ENCODE measurements at regions not wholly inside any gene's neighbourhood (a gene's known extent, or its start where the extent isn't known, plus 50 kb on each side); places are given as distances from the start of the nearest gene placed in this dataset.
A peak's percentile ranks its signal among the peaks of the same experiment; 100 is the strongest.

DNA sequence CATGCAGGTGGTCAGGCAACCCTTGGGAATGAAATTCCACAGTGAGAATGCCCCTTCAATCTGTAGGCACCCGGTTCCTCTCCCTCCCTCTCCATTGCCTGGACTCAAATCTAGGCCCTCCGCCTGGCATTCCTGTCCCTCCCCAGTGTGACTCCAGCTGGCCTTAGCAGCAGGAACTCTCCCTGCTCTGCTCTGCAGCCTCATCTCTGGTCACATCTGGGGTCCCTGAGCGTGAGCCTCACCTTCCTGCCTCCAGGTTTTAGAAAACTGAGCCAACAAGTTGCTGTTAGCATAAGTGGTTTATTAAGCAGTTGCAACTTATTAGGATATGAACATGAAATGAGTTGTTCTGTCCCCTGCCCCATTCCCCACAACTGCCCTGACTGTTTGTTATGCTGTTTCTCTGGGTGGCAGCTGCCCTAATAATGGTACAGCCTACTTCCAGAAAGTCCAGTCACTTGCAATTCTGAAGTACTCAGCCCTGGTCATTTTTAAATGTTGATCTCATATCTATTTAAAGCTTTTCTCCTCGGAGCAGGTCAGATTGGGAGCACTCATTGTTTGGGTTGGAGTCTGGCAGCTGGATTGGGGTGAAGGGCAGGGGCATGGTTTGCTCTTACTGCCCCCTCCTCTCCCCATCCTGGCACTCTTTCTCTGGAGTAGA lies 63.0 kb upstream of the ANKRD34C start:
- Histone ChIP-seq H3K9me2 (replicated peaks; ENCODE audit: insufficient read depth) (no peaks in the 10 kb centered on the region), H3K4me3 (no peak overlapping the region), H3K27me3 (peaks cover 8% of the 10 kb centered on the region), H3K36me3 (replicated peaks; ENCODE audit: insufficient read depth, low read depth) (no peaks in the 10 kb centered on the region), H3K27ac (no peak overlapping the region), H2AFZ (no peak overlapping the region), H3K79me2 (no peaks in the 10 kb centered on the region), H4K20me1 (ENCODE audit: insufficient read depth, poor library complexity, severe bottlenecking) (no peaks in the 10 kb centered on the region), H3K4me2 (no peak overlapping the region), H3K9me3 (ENCODE audit: low read depth) (no peaks in the 10 kb centered on the region), H3K4me1 (ENCODE audit: insufficient read depth) (no peaks in the 10 kb centered on the region)
- TF ChIP-seq EZH2 (IDR thresholded peaks at IDR 0.05; ENCODE audit: borderline replicate concordance), result no peak
- TF ChIP-seq EZH2phosphoT487 (IDR thresholded peaks at IDR 0.05; ENCODE audit: low read depth, severe bottlenecking, unreplicated experiment), result no peak
- TF ChIP-seq, protein P1, sequence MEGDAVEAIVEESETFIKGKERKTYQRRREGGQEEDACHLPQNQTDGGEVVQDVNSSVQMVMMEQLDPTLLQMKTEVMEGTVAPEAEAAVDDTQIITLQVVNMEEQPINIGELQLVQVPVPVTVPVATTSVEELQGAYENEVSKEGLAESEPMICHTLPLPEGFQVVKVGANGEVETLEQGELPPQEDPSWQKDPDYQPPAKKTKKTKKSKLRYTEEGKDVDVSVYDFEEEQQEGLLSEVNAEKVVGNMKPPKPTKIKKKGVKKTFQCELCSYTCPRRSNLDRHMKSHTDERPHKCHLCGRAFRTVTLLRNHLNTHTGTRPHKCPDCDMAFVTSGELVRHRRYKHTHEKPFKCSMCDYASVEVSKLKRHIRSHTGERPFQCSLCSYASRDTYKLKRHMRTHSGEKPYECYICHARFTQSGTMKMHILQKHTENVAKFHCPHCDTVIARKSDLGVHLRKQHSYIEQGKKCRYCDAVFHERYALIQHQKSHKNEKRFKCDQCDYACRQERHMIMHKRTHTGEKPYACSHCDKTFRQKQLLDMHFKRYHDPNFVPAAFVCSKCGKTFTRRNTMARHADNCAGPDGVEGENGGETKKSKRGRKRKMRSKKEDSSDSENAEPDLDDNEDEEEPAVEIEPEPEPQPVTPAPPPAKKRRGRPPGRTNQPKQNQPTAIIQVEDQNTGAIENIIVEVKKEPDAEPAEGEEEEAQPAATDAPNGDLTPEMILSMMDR (IDR thresholded peaks at IDR 0.05; ENCODE audit: poor library complexity), result no peak
- WGBS (ENCODE audit: low lambda C conversion rate, missing lambda C conversion rate), result 78% methylated on average over 4 of the region's 4 CpGs
- DNase-seq (ENCODE audit: low spot score), result no peak

DNA sequence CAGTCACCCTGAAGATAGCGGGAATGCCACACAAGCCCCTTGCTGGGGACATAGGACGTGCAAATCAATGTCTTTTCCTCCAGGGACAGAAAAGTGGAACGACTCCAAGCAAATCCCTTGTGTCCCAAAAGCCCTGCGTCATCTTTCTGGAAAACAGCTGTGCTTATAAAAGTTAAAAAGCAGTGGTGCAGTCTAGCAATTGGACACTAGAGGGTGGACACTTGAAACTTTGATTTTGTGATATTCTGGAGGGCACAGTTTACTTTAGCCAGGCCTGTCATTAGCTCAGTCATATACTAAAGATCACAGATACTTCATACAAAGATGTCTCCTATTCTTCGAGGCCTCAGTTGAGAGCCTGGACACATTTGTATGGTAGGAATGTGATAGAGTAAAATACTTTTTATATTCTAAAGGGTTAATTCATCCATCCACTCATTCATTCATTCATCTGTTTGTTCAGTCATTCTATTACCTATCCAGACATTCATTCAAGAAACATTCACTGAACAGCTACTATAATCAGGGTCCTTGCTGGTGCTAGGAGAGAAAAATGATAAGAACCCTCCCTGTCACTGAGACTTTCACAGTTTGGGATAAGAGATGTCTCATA lies 63.8 kb upstream of the ANKRD34C start:
- 69% methylated on average over 5 of the region's 5 CpGs for WGBS (ENCODE audit: low lambda C conversion rate, missing lambda C conversion rate)
- H3K79me2 ChIP-seq, result no peaks in the 10 kb centered on the region
- no peak overlapping the region for H3K4me3 ChIP-seq
- H3K4me1 ChIP-seq (ENCODE audit: insufficient read depth), result no peaks in the 10 kb centered on the region
- no peak overlapping the region for H3K4me2 ChIP-seq
- no peaks in the 10 kb centered on the region for H3K9me2 ChIP-seq (replicated peaks; ENCODE audit: insufficient read depth)
- DNase-seq (ENCODE audit: low spot score), result no peak
- H4K20me1 ChIP-seq (ENCODE audit: insufficient read depth, poor library complexity, severe bottlenecking), result no peaks in the 10 kb centered on the region
- TF ChIP-seq EZH2 (IDR thresholded peaks at IDR 0.05; ENCODE audit: borderline replicate concordance), result no peak
- TF ChIP-seq, protein P1 (IDR thresholded peaks at IDR 0.05; ENCODE audit: poor library complexity), result peak; percentile 24
- no peak for TF ChIP-seq EZH2phosphoT487 (IDR thresholded peaks at IDR 0.05; ENCODE audit: low read depth, severe bottlenecking, unreplicated experiment)
- peaks cover 12% of the 10 kb centered on the region for H3K27me3 ChIP-seq
- H3K36me3 ChIP-seq (replicated peaks; ENCODE audit: insufficient read depth, low read depth), result no peaks in the 10 kb centered on the region
- no peaks in the 10 kb centered on the region for H3K9me3 ChIP-seq (ENCODE audit: low read depth)
- no peak overlapping the region for H2AFZ ChIP-seq
- no peak overlapping the region for H3K27ac ChIP-seq

DNA sequence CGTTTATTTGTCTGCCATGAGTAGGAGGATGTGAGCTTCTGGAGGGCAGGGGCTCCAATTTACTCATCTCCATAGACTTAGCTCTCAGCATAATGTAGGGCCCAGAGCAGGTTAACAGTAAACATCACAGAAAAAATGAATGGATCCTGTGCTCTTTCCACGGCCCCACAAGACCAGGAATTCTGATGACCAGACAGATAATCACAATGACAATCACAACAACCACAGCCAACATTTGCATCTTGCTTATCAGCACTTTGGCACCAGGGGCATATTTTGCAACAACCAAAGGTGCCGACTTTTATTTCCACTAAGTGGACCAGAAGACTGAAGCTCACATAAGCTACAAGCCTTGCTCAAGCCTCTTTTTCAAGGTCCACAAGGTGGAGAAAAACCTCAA lies 68.9 kb upstream of the ANKRD34C start:
- no peak overlapping the region for H3K4me3 ChIP-seq
- H3K27me3 ChIP-seq, result peaks cover 43% of the 10 kb centered on the region
- DNase-seq (ENCODE audit: low spot score), result no peak
- H3K4me2 ChIP-seq, result no peak overlapping the region
- H3K36me3 ChIP-seq (replicated peaks; ENCODE audit: insufficient read depth, low read depth), result no peaks in the 10 kb centered on the region
- no peaks in the 10 kb centered on the region for H3K79me2 ChIP-seq
- H3K9me3 ChIP-seq (ENCODE audit: low read depth), result no peaks in the 10 kb centered on the region
- WGBS (ENCODE audit: low lambda C conversion rate, missing lambda C conversion rate), result 47% methylated on average over 3 of the region's 3 CpGs
- no peak overlapping the region for H3K27ac ChIP-seq
- TF ChIP-seq EZH2phosphoT487 (IDR thresholded peaks at IDR 0.05; ENCODE audit: low read depth, severe bottlenecking, unreplicated experiment), result no peak
- no peak for TF ChIP-seq EZH2 (IDR thresholded peaks at IDR 0.05; ENCODE audit: borderline replicate concordance)
- TF ChIP-seq, protein P1 (IDR thresholded peaks at IDR 0.05; ENCODE audit: poor library complexity), result no peak
- H2AFZ ChIP-seq, result no peak overlapping the region
- H4K20me1 ChIP-seq (ENCODE audit: insufficient read depth, poor library complexity, severe bottlenecking), result no peaks in the 10 kb centered on the region
- no peaks in the 10 kb centered on the region for H3K4me1 ChIP-seq (ENCODE audit: insufficient read depth)
- no peaks in the 10 kb centered on the region for H3K9me2 ChIP-seq (replicated peaks; ENCODE audit: insufficient read depth)

Measured in hepatocyte (in vitro differentiated cells).